GM23248 (cell line): ENCODE measurements at regions not wholly inside any gene's neighbourhood (a gene's known extent, or its start where the extent isn't known, plus 50 kb on each side); places are given as distances from the start of the nearest gene placed in this dataset.

ENCODE experiments used
- EZH2 ChIP-seq: fragments of 200-600 bp; sonication (generic); IDR thresholded peaks from 2 replicates; pipeline ENCODE4 v1.6.1; 2018; ENCODE audit warnings: antibody characterized with exemption, mild to moderate bottlenecking; ENCODE audit not compliant: insufficient read depth, poor library complexity, severe bottlenecking
- EZH2phosphoT487 ChIP-seq: fragments of 200-600 bp; sonication (generic); IDR thresholded peaks from 2 replicates; pipeline ENCODE4 v1.6.1; 2018; ENCODE audit warnings: antibody characterized with exemption, moderate library complexity, mild to moderate bottlenecking, low read depth; ENCODE audit not compliant: insufficient read depth

DNA sequence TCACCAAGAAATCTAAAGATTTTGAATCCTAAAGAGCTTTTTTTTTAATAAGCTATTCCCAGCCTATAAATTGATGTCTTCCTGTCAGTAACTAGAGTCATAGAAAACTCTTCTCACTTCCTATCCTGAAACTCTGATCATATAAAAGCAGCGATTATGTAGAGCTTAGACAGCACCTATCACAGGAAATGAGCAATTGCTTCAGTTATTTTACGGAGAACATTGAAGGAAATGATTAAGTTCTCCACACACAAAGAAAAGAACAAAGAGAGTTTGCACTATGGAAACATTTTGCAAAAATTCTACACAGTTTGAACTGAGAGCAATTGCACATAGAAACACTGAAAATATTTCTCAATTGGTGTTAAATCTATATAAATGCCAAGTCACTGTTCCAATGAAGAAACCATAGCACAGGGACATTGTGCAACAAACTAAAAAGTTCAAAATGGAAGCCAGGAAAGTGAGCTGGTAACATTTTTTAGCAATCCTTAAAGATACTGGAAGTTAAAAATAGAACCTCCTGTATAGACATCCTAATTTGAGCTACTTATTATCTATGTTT, 291.5 kb upstream of the ARHGEF26 start:
- TF ChIP-seq EZH2 (no peak), EZH2phosphoT487 (no peak)
